H1 (cell line): ENCODE measurements at regions not wholly inside any gene's neighbourhood (a gene's known extent, or its start where the extent isn't known, plus 50 kb on each side); places are given as distances from the start of the nearest gene placed in this dataset.

Source experiments
- CTCF ChIA-PET: fragments of 300-600 bp; sonication (Branson Sonifier 250); formaldehyde crosslinking; loops from one replicate; lab custom pipeline; 2021; ENCODE audit not compliant: partially characterized antibody; lab: Charles Lee
- POLR2A ChIA-PET: fragments of 300-600 bp; sonication (Branson Sonifier 250); formaldehyde crosslinking; loops from one replicate; lab custom pipeline; 2021; ENCODE audit warnings: inconsistent platforms; ENCODE audit not compliant: partially characterized antibody; lab: Charles Lee
- DNase-seq, 2 experiments: peaks; one replicate each; pipeline versions ENCODE4 v3.0.0 to v3.0.0-alpha.2; 2010 to 2022; ENCODE audit warnings: low spot score in 2 of 2, low read depth in 1 of 2, mixed read lengths in 1 of 2
- FAIRE-seq: peaks from 2 replicates; lab custom pipeline; 2011; peaks lifted over from hg19 to GRCh38; lab: Jason Lieb, UNC
- H2AFZ ChIP-seq: 2 replicates; pipeline ENCODE4 v1.8.1; 2012; ENCODE audit warnings: low read length, inconsistent platforms
- H2AK5ac ChIP-seq: 2 replicates; pipeline ENCODE4 v1.6.1; 2013; ENCODE audit warnings: low read depth, low read length
- H2BK120ac ChIP-seq: replicated peaks from 2 replicates; pipeline ENCODE3; 2013; ENCODE audit warnings: low read depth, low read length, inconsistent platforms
- H2BK12ac ChIP-seq: 2 replicates; pipeline ENCODE4 v1.6.1; 2013; ENCODE audit warnings: low read depth, low read length
- H2BK15ac ChIP-seq: 2 replicates; pipeline ENCODE4 v1.6.1; 2013; ENCODE audit warnings: low read length
- H2BK20ac ChIP-seq: 2 replicates; pipeline ENCODE4 v1.6.1; 2013; ENCODE audit warnings: low read length
- H2BK5ac ChIP-seq: 2 replicates; pipeline ENCODE4 v1.6.1; 2013; ENCODE audit warnings: low read depth, low read length
- H3K14ac ChIP-seq: 2 replicates; pipeline ENCODE4 v1.6.1; 2013; ENCODE audit warnings: inconsistent platforms; ENCODE audit not compliant: insufficient read length
- H3K18ac ChIP-seq: 2 replicates; pipeline ENCODE4 v1.6.1; 2013; ENCODE audit warnings: low read length; ENCODE audit errors: extremely low read depth
- H3K23ac ChIP-seq: 2 replicates; pipeline ENCODE4 v1.6.1; 2013; ENCODE audit warnings: inconsistent platforms; ENCODE audit not compliant: insufficient read length
- H3K23me2 ChIP-seq: 2 replicates; pipeline ENCODE4 v1.6.1; 2013; ENCODE audit warnings: low read depth, low read length
- H3K27ac ChIP-seq: 2 replicates; pipeline ENCODE4 v1.6.1; 2011; ENCODE audit warnings: low read depth, low read length, inconsistent platforms
- H3K27me3 ChIP-seq, 4 experiments: replicated peaks in 1 of 4; 1 replicate in 1 of 4; 2 replicates in 3 of 4; pipeline versions ENCODE4 v1.6.1 to v1.8.1; 2011 to 2013; ENCODE audit warnings: low read length in 3 of 4, mild to moderate bottlenecking in 3 of 4, inconsistent platforms in 2 of 4, mixed read lengths in 2 of 4, moderate library complexity in 1 of 4; ENCODE audit not compliant: control insufficient read depth in 3 of 4, insufficient read depth in 3 of 4; ENCODE audit errors: extremely low read depth in 1 of 4
- H3K36me3 ChIP-seq, 4 experiments: 2 replicates each; pipeline versions ENCODE4 v1.6.1 to v1.8.1; 2011 to 2013; ENCODE audit warnings: mild to moderate bottlenecking in 4 of 4, low read length in 3 of 4, moderate library complexity in 2 of 4, control low read depth in 1 of 4, inconsistent platforms in 1 of 4; ENCODE audit not compliant: insufficient read depth in 4 of 4, control insufficient read depth in 2 of 4
- H3K4ac ChIP-seq: replicated peaks from 2 replicates; pipeline ENCODE3; 2013; ENCODE audit warnings: low read length, low read depth, mixed read lengths, inconsistent platforms; ENCODE audit not compliant: insufficient read length
- H3K4me1 ChIP-seq, 4 experiments: replicated peaks in 1 of 4; 1 replicate in 1 of 4; 2 replicates in 3 of 4; pipeline versions ENCODE4 v1.6.1 to v1.8.1; 2011 to 2013; ENCODE audit warnings: low read length in 3 of 4, inconsistent platforms in 2 of 4, mixed read lengths in 1 of 4; ENCODE audit not compliant: insufficient read depth in 4 of 4, control insufficient read depth in 3 of 4
- H3K4me2 ChIP-seq, 2 experiments: 2 replicates each; pipeline versions ENCODE4 v1.6.1 to v1.8.1; 2011 to 2013; ENCODE audit warnings: low read depth in 2 of 2, low read length in 2 of 2, control low read depth in 1 of 2, inconsistent platforms in 1 of 2, mild to moderate bottlenecking in 1 of 2; ENCODE audit not compliant: insufficient read depth in 1 of 2
- H3K4me3 ChIP-seq, 4 experiments: fragments of 200-600, 300-600 bp in 1 of 4; sonication (generic), shearing (Covaris generic), sonication (Bioruptor Twin) in 1 of 4; 2 replicates each; pipeline versions ENCODE4 v1.5.1 to v1.8.1; 2011 to 2016; ENCODE audit warnings: low read length in 4 of 4, low read depth in 3 of 4, control low read depth in 2 of 4, inconsistent platforms in 2 of 4, mild to moderate bottlenecking in 2 of 4, mixed read lengths in 1 of 4, moderate library complexity in 1 of 4; ENCODE audit not compliant: insufficient read depth in 2 of 4; ENCODE audit errors: extremely low read depth in 1 of 4
- H3K56ac ChIP-seq: replicated peaks from 2 replicates; pipeline ENCODE3; 2013; ENCODE audit warnings: low read depth, mild to moderate bottlenecking, mixed read lengths, low read length, inconsistent platforms; ENCODE audit not compliant: insufficient read length
- H3K79me1 ChIP-seq: 2 replicates; pipeline ENCODE4 v1.6.1; 2013; ENCODE audit warnings: low read depth, low read length, control low read depth
- H3K79me2 ChIP-seq, 2 experiments: 2 replicates each; pipeline versions ENCODE4 v1.6.1 to v1.8.1; 2012 to 2013; ENCODE audit warnings: low read length in 2 of 2, mild to moderate bottlenecking in 2 of 2, inconsistent platforms in 1 of 2; ENCODE audit not compliant: insufficient read depth in 2 of 2, control insufficient read depth in 1 of 2
- H3K9ac ChIP-seq, 4 experiments: replicated peaks in 1 of 4; 1 replicate in 1 of 4; 2 replicates in 3 of 4; pipeline versions ENCODE4 v1.6.1 to v1.8.1; 2011 to 2013; ENCODE audit warnings: low read depth in 3 of 4, low read length in 3 of 4, control low read depth in 2 of 4, mild to moderate bottlenecking in 2 of 4, moderate library complexity in 2 of 4, inconsistent platforms in 1 of 4; ENCODE audit errors: extremely low read depth in 1 of 4
- H3K9me3 ChIP-seq, 2 experiments: 2 replicates each; pipeline versions ENCODE4 v1.6.1 to v1.8.1; 2012 to 2013; ENCODE audit warnings: mild to moderate bottlenecking in 2 of 2, moderate library complexity in 2 of 2, control low read depth in 1 of 2, inconsistent platforms in 1 of 2, low read depth in 1 of 2, low read length in 1 of 2, mixed read lengths in 1 of 2; ENCODE audit not compliant: insufficient read depth in 2 of 2
- H4K20me1 ChIP-seq, 2 experiments: replicated peaks in 1 of 2; 2 replicates each; pipeline versions ENCODE3 to v1.8.1; 2011 to 2013; ENCODE audit warnings: inconsistent platforms in 2 of 2, low read length in 2 of 2, mild to moderate bottlenecking in 1 of 2; ENCODE audit not compliant: insufficient read depth in 2 of 2, control insufficient read depth in 1 of 2
- H4K5ac ChIP-seq: 2 replicates; pipeline ENCODE4 v1.6.1; 2013; ENCODE audit warnings: low read length, low read depth, mixed read lengths, inconsistent platforms; ENCODE audit not compliant: insufficient read length
- H4K8ac ChIP-seq: 2 replicates; pipeline ENCODE4 v1.8.0; 2013; ENCODE audit warnings: mild to moderate bottlenecking, moderate library complexity, low read length, inconsistent platforms; ENCODE audit not compliant: insufficient read depth; ENCODE audit errors: extremely low read depth
- H4K91ac ChIP-seq: replicated peaks from 2 replicates; pipeline ENCODE3; 2013; ENCODE audit warnings: low read length, mixed read lengths, inconsistent platforms; ENCODE audit not compliant: insufficient read length
- CBX8 ChIP-seq: fragments of 300-800, 300-1000 bp; sonication (generic); IDR thresholded peaks from 2 replicates; pipeline ENCODE4 v1.7.1; 2016; ENCODE audit warnings: low read depth, low read length, borderline replicate concordance
- CTBP2 ChIP-seq: IDR thresholded peaks from 2 replicates; pipeline ENCODE4 v1.7.0; 2011; ENCODE audit warnings: borderline replicate concordance, mild to moderate bottlenecking, moderate library complexity, mixed read lengths, low read length; ENCODE audit not compliant: insufficient read depth, insufficient read length
- PHF8 ChIP-seq: fragments of 200-600 bp; sonication (generic); conservative IDR thresholded peaks from 2 replicates; pipeline ENCODE4 v1.7.1; 2012; ENCODE audit warnings: low read depth, mild to moderate bottlenecking, inconsistent platforms, low read length, moderate library complexity
- RXRA ChIP-seq: IDR thresholded peaks from 2 replicates; pipeline ENCODE4 v1.6.1; 2011; ENCODE audit warnings: low read depth, mild to moderate bottlenecking, low read length, moderate library complexity; ENCODE audit not compliant: insufficient read depth
- SP1 ChIP-seq: IDR thresholded peaks from 2 replicates; pipeline ENCODE4 v1.6.1; 2011; ENCODE audit warnings: low read depth, low read length
- TCF12 ChIP-seq: IDR thresholded peaks from 2 replicates; pipeline ENCODE4 v1.6.1; 2011; ENCODE audit warnings: low read depth, mild to moderate bottlenecking, low read length
- WGBS, 2 experiments: shearing (Covaris generic) in 1 of 2; methylation state at CpG; one replicate each; pipeline versions ENCODE4 v1.1.6 to v1.1.7; 2013 to 2015; ENCODE audit warnings: low lambda C conversion rate in 2 of 2, mixed read lengths in 2 of 2, inconsistent platforms in 1 of 2, low coverage in 1 of 2, missing lambda C conversion rate in 1 of 2; ENCODE audit not compliant: insufficient replicate concordance in 2 of 2, insufficient coverage in 1 of 2, insufficient read length in 1 of 2; ENCODE audit errors: extremely low coverage in 1 of 2, missing lambda C conversion rate in 1 of 2; 5-methylcytosine and 5-hydroxymethylcytosine counted together

- H2AK5ac ChIP-seq: no peak overlapping the region
- no peak for DNase-seq
- no peak overlapping the region for H4K5ac ChIP-seq
- H3K79me1 ChIP-seq: no peaks in the 10 kb centered on the region
- H3K56ac ChIP-seq: no peak overlapping the region
- no peak overlapping the region for H3K4me3 ChIP-seq
- no peaks in the 10 kb centered on the region for H3K4me1 ChIP-seq
- no peak overlapping the region for H2BK12ac ChIP-seq
- no peak overlapping the region for H2BK15ac ChIP-seq
- no peaks in the 10 kb centered on the region for H3K36me3 ChIP-seq
- no peaks in the 10 kb centered on the region for H4K20me1 ChIP-seq
- no peak overlapping the region for H2BK120ac ChIP-seq
- H4K8ac ChIP-seq: no peak overlapping the region
- H3K27ac ChIP-seq: no peak overlapping the region
- WGBS, 2 experiments: 82% methylated on average over 19 of the region's 19 CpGs; no CpG with 5 or more reads in 1 of the 2 experiments
- no peak overlapping the region for H2BK20ac ChIP-seq
- H4K91ac ChIP-seq: no peak overlapping the region
- H3K18ac ChIP-seq: no peak overlapping the region
- H3K9ac ChIP-seq: no peak overlapping the region
- no peak overlapping the region for H3K4ac ChIP-seq
- no peak overlapping the region for H2BK5ac ChIP-seq
- H3K23ac ChIP-seq: no peak overlapping the region
- no peak overlapping the region for H2AFZ ChIP-seq
- no peaks in the 10 kb centered on the region for H3K79me2 ChIP-seq
- H3K27me3 ChIP-seq: no peaks in the 10 kb centered on the region
- no peaks in the 10 kb centered on the region for H3K23me2 ChIP-seq
- H3K14ac ChIP-seq: no peak overlapping the region
- no peaks in the 10 kb centered on the region for H3K9me3 ChIP-seq
- POLR2A ChIA-PET: no interaction called here
- H3K4me2 ChIP-seq: no peak overlapping the region
- CTCF ChIA-PET: interaction anchor here (0.6 to 2.3 kb wide), 4 partner anchors 9 to 693 kb away, joined by 3 to 10 read pairs (median 6); no protein-coding TSS in a partner anchor
- FAIRE-seq: no peak
- TF ChIP-seq CTBP2 (no peak), TCF12 (no peak), CBX8 (no peak), PHF8 (no peak), SP1 (no peak), RXRA (no peak)
Measured at GRCh38 chr7:16089191-16089590, 332.1 kb downstream of the CRPPA start.
